GM12878 (cell line): ENCODE measurements at regions not wholly inside any gene's neighbourhood (a gene's known extent, or its start where the extent isn't known, plus 50 kb on each side); places are given as distances from the start of the nearest gene placed in this dataset.

Experiments used
- ATAC-seq: fragments of 200-7000 bp; cut with Tn5 transposase; 3 replicates; pipeline ENCODE4 v1.9.1; 2020; ENCODE audit warnings: mild to moderate bottlenecking, moderate library complexity
- BruUV-seq: library from RNA; stranded (reverse); fragments of 400-500 nt; replicated peaks from 2 replicates; lab custom pipeline; 2021; lab: Mats Ljungman, UMichigan
- CTCF ChIA-PET: fragments of 300-600 bp; sonication (Branson Sonifier 250); formaldehyde crosslinking; extraction: SDS; loops from one replicate; lab custom pipeline; 2021; ENCODE audit warnings: inconsistent platforms; lab: Yijun Ruan, JAX
- POLR2A ChIA-PET: fragments of 350-600 bp; formaldehyde crosslinking; extraction: SDS; loops from one replicate; lab custom pipeline; 2021; ENCODE audit warnings: inconsistent platforms; lab: Charles Lee
- RAD21 ChIA-PET: fragments of 300-600 bp; sonication (Branson Sonifier 250); formaldehyde crosslinking; loops from one replicate; lab custom pipeline; 2023; ENCODE audit warnings: antibody characterized with exemption; ENCODE audit not compliant: unreplicated experiment; lab: Charles Lee
- SMC1A ChIA-PET: fragments of 300-600 bp; sonication (Branson Sonifier 250); formaldehyde crosslinking; loops from one replicate; lab custom pipeline; 2023; ENCODE audit not compliant: unreplicated experiment, uncharacterized antibody; lab: Charles Lee
- DNase-seq: peaks from one replicate; pipeline ENCODE4 v3.0.0-alpha.2; 2011; ENCODE audit warnings: low read depth, low spot score
- FAIRE-seq: peaks from 3 replicates; lab custom pipeline; 2011; peaks lifted over from hg19 to GRCh38; lab: Jason Lieb, UNC
- H2AFZ ChIP-seq: 2 replicates; pipeline ENCODE4 v1.6.0; 2011; ENCODE audit warnings: low read depth, low read length, control low read depth; ENCODE audit not compliant: control insufficient read depth
- H3K27ac ChIP-seq: 2 replicates; pipeline ENCODE4 v1.5.1; 2011; ENCODE audit warnings: control low read depth; ENCODE audit not compliant: control insufficient read depth, insufficient read depth
- H3K27me3 ChIP-seq, 2 experiments: replicated peaks in 1 of 2; 2 replicates each; pipeline versions ENCODE4 v1.6.0 to v1.6.1; 2011; ENCODE audit warnings: low read length in 1 of 2; ENCODE audit not compliant: control insufficient read depth in 2 of 2, insufficient read depth in 2 of 2
- H3K36me3 ChIP-seq, 2 experiments: 2 replicates each; pipeline ENCODE4 v1.5.1; 2011; ENCODE audit warnings: low read length in 1 of 2; ENCODE audit not compliant: control insufficient read depth in 2 of 2, insufficient read depth in 2 of 2
- H3K4me1 ChIP-seq: 2 replicates; pipeline ENCODE4 v1.6.1; 2011; ENCODE audit warnings: mild to moderate bottlenecking, low read length, moderate library complexity, mixed read lengths; ENCODE audit not compliant: control insufficient read depth, insufficient read depth
- H3K4me2 ChIP-seq: 2 replicates; pipeline ENCODE4 v1.6.0; 2011; ENCODE audit warnings: control low read depth; ENCODE audit not compliant: control insufficient read depth, insufficient read depth
- H3K4me3 ChIP-seq: fragments of 200-600 bp; sonication (generic); 2 replicates; pipeline ENCODE4 v1.5.1; 2016
- H3K79me2 ChIP-seq: 2 replicates; pipeline ENCODE4 v1.6.0; 2011; ENCODE audit warnings: low read length; ENCODE audit not compliant: control insufficient read depth, insufficient read depth
- H3K9ac ChIP-seq: 2 replicates; pipeline ENCODE4 v1.8.0; 2011; ENCODE audit warnings: low read length, control low read depth, mixed read lengths; ENCODE audit not compliant: control insufficient read depth, insufficient read depth
- H3K9me3 ChIP-seq: replicated peaks from 3 replicates; pipeline ENCODE4 v1.5.1; 2011; ENCODE audit warnings: mild to moderate bottlenecking, low read length; ENCODE audit not compliant: control insufficient read depth, insufficient read depth
- H4K20me1 ChIP-seq: 2 replicates; pipeline ENCODE4 v1.6.0; 2011; ENCODE audit not compliant: control insufficient read depth, insufficient read depth
- CHD2 ChIP-seq: IDR thresholded peaks from 2 replicates; pipeline ENCODE4 v1.6.1; 2011; ENCODE audit warnings: low read depth, low read length, improper control_type of control experiment, borderline replicate concordance
- CHD4 ChIP-seq: fragments of 200-600 bp; sonication (generic); IDR thresholded peaks from 2 replicates; pipeline ENCODE4 v1.6.1; 2016; ENCODE audit warnings: mild to moderate bottlenecking
- JUNB ChIP-seq: IDR thresholded peaks from 2 replicates; pipeline ENCODE4 v1.6.1; 2016; ENCODE audit warnings: antibody characterized with exemption, mild to moderate bottlenecking
- KDM1A ChIP-seq: fragments of 200-600 bp; sonication (generic); IDR thresholded peaks from 2 replicates; pipeline ENCODE4 v1.6.1; 2016; ENCODE audit warnings: borderline replicate concordance
- MEF2A ChIP-seq: IDR thresholded peaks from 2 replicates; pipeline ENCODE4 v1.6.1; 2011; ENCODE audit warnings: low read depth, mild to moderate bottlenecking, low read length, moderate library complexity; ENCODE audit not compliant: insufficient read depth
- NR2F1 ChIP-seq: fragments of 450-650 bp; conservative IDR thresholded peaks from 2 replicates; pipeline ENCODE4 v1.6.1; 2017; ENCODE audit warnings: mild to moderate bottlenecking
- RFX5 ChIP-seq: IDR thresholded peaks from 2 replicates; pipeline ENCODE4 v1.6.1; 2011; ENCODE audit warnings: low read depth, low read length, improper control_type of control experiment
- SP1 ChIP-seq: IDR thresholded peaks from one replicate; pipeline ENCODE4 v1.6.1; 2011; ENCODE audit warnings: low read depth, low read length
- YY1 ChIP-seq: IDR thresholded peaks from 2 replicates; pipeline ENCODE4 v1.6.1; 2011; ENCODE audit warnings: low read depth, mild to moderate bottlenecking, low read length
- ZBED1 ChIP-seq: IDR thresholded peaks from 2 replicates; pipeline ENCODE4 v1.6.1; 2016; ENCODE audit warnings: borderline replicate concordance
- ZNF274 ChIP-seq: IDR thresholded peaks from one replicate; pipeline ENCODE4 v1.8.0; 2011; ENCODE audit not compliant: insufficient read length, insufficient read depth
- WGBS: methylation state at CpG from one replicate; pipeline ENCODE4 v1.1.6; 2016; ENCODE audit warnings: low lambda C conversion rate; ENCODE audit not compliant: insufficient replicate concordance, insufficient coverage; ENCODE audit errors: missing lambda C conversion rate; 5-methylcytosine and 5-hydroxymethylcytosine counted together
- in situ Hi-C: fragments of 300-500 bp; cut with MboI; formaldehyde crosslinking; loops from 9 replicates; pipeline ENCODE4 v1.14.3; 2018; ENCODE audit warnings: mixed read lengths
- intact Hi-C: fragments of 100-400 bp; cut with micrococcal nuclease; formaldehyde crosslinking; loops from one replicate; pipeline ENCODE4 v1.14.2; 2022; ENCODE audit not compliant: unreplicated experiment

GRCh38 chr21:19463966-19464365 is 1060.4 kb upstream of the TMPRSS15 start:
- no peak overlapping the region for H3K4me2 ChIP-seq
- no peaks in the 10 kb centered on the region for H4K20me1 ChIP-seq
- no peak overlapping the region for H2AFZ ChIP-seq
- no peaks in the 10 kb centered on the region for H3K27me3 ChIP-seq
- SMC1A ChIA-PET: no interaction called here
- in situ Hi-C loops: no loop called here
- H3K36me3 ChIP-seq: no peaks in the 10 kb centered on the region
- H3K79me2 ChIP-seq: no peaks in the 10 kb centered on the region
- RAD21 ChIA-PET: interaction anchor here (1.1 to 1.2 kb wide), 2 partner anchors 22 to 141 kb away, joined by 3 read pairs; no protein-coding TSS in a partner anchor
- no peak overlapping the region for H3K4me3 ChIP-seq
- FAIRE-seq (no peak), DNase-seq (no peak), ATAC-seq (peak; percentile 36)
- H3K9me3 ChIP-seq: no peaks in the 10 kb centered on the region; the same call in 2 of the 3 replicates
- intact Hi-C loops: no loop called here
- H3K4me1 ChIP-seq: no peaks in the 10 kb centered on the region
- POLR2A ChIA-PET: interaction anchor here (1.0 kb wide), 1 partner anchor 45 kb away, joined by 3 read pairs; no protein-coding TSS in a partner anchor
- BruUV-seq: no TSS peak
- H3K27ac ChIP-seq: no peak overlapping the region
- no peak for TF ChIP-seq CHD4
- no peak for TF ChIP-seq ZBED1
- no peak for TF ChIP-seq MEF2A
- no peak for TF ChIP-seq NR2F1
- TF ChIP-seq CHD2: no peak
- TF ChIP-seq JUNB: no peak
- no peak for TF ChIP-seq KDM1A
- TF ChIP-seq YY1: no peak
- TF ChIP-seq RFX5: no peak
- no peak for TF ChIP-seq SP1
- TF ChIP-seq ZNF274: no peak
- H3K9ac ChIP-seq: no peak overlapping the region
- CTCF ChIA-PET: no interaction called here
- 33% methylated on average over 1 of the region's 1 CpG for WGBS
